Ectodermal cell (in vitro differentiated cells): ENCODE measurements at regions not wholly inside any gene's neighbourhood (a gene's known extent, or its start where the extent isn't known, plus 50 kb on each side); places are given as distances from the start of the nearest gene placed in this dataset.

ENCODE experiments used
- H3K27ac ChIP-seq: 2 replicates; pipeline ENCODE4 v1.7.0; 2013; ENCODE audit warnings: mild to moderate bottlenecking, low read depth, low read length; ENCODE audit not compliant: insufficient read depth, poor library complexity, severe bottlenecking
- H3K27me3 ChIP-seq: 2 replicates; pipeline ENCODE4 v1.7.0; 2013; ENCODE audit warnings: mild to moderate bottlenecking, low read length; ENCODE audit not compliant: insufficient read depth, control insufficient read depth, poor library complexity, severe bottlenecking
- H3K36me3 ChIP-seq: one replicate; pipeline ENCODE4 v1.7.0; 2013; ENCODE audit warnings: low read length; ENCODE audit not compliant: control insufficient read depth, insufficient read depth
- H3K4me1 ChIP-seq: one replicate; pipeline ENCODE4 v1.7.0; 2013; ENCODE audit warnings: low read length; ENCODE audit not compliant: control insufficient read depth, insufficient read depth
- H3K4me3 ChIP-seq: 2 replicates; pipeline ENCODE4 v1.7.0; 2013; ENCODE audit warnings: low read depth, low read length, control low read depth; ENCODE audit not compliant: insufficient read depth
- H3K9me3 ChIP-seq: 2 replicates; pipeline ENCODE4 v1.7.0; 2013; ENCODE audit warnings: mild to moderate bottlenecking, low read length, moderate library complexity; ENCODE audit not compliant: control insufficient read depth
- WGBS, 2 experiments: methylation state at CpG; one replicate each; pipeline ENCODE4 v1.1.7; 2013; ENCODE audit warnings: missing lambda C conversion rate in 2 of 2; 5-methylcytosine and 5-hydroxymethylcytosine counted together

- H3K4me1 ChIP-seq, result no peaks in the 10 kb centered on the region
- no peaks in the 10 kb centered on the region for H3K27me3 ChIP-seq
- H3K9me3 ChIP-seq, result no peaks in the 10 kb centered on the region
- H3K27ac ChIP-seq, result no peak overlapping the region
- H3K4me3 ChIP-seq, result no peak overlapping the region
- no peaks in the 10 kb centered on the region for H3K36me3 ChIP-seq
- 87% methylated on average over 6 of the region's 6 CpGs for WGBS, 2 experiments
These were observed 103.3 kb upstream of the EPHA5 start for GRCh38 chr4:65773636-65774035.

- no peaks in the 10 kb centered on the region for H3K36me3 ChIP-seq
- H3K4me3 ChIP-seq, result no peak overlapping the region
- H3K27me3 ChIP-seq, result no peaks in the 10 kb centered on the region
- H3K4me1 ChIP-seq, result no peaks in the 10 kb centered on the region
- WGBS, 2 experiments, result 67 to 81% methylated on average over 1 of the region's 2 CpGs
- H3K27ac ChIP-seq, result no peak overlapping the region
- H3K9me3 ChIP-seq, result no peaks in the 10 kb centered on the region
These were observed 77.1 kb upstream of the EPHA5 start for GRCh38 chr4:65747386-65747785.

GRCh38 chr4:65738134-65738533, 67.8 kb upstream of the EPHA5 start:
- H3K27ac ChIP-seq, result no peak overlapping the region
- no peaks in the 10 kb centered on the region for H3K36me3 ChIP-seq
- H3K9me3 ChIP-seq, result no peaks in the 10 kb centered on the region
- H3K27me3 ChIP-seq, result no peaks in the 10 kb centered on the region
- H3K4me3 ChIP-seq, result no peak overlapping the region
- WGBS, 2 experiments, result 90 to 95% methylated on average over 2 of the region's 2 CpGs
- H3K4me1 ChIP-seq, result no peaks in the 10 kb centered on the region

GRCh38 chr4:65737672-65738071, 67.4 kb upstream of the EPHA5 start:
- no peaks in the 10 kb centered on the region for H3K36me3 ChIP-seq
- 94% methylated on average over 4 of the region's 4 CpGs for WGBS, 2 experiments

GRCh38 chr4:65724973-65725372, 54.7 kb upstream of the EPHA5 start:
- Histone ChIP-seq H3K27ac (no peak overlapping the region), H3K36me3 (no peaks in the 10 kb centered on the region), H3K27me3 (no peaks in the 10 kb centered on the region), H3K4me3 (no peak overlapping the region), H3K4me1 (no peaks in the 10 kb centered on the region), H3K9me3 (no peaks in the 10 kb centered on the region)
- 88 to 93% methylated on average over 5 of the region's 5 CpGs for WGBS, 2 experiments

More at GRCh38 chr4:65737672-65738071, 67.4 kb upstream of the EPHA5 start:
- Histone ChIP-seq H3K27ac (no peak overlapping the region), H3K9me3 (no peaks in the 10 kb centered on the region), H3K4me1 (no peaks in the 10 kb centered on the region), H3K27me3 (no peaks in the 10 kb centered on the region), H3K4me3 (no peak overlapping the region)
